ENCODE measurements at regions not wholly inside any gene's neighbourhood (a gene's known extent, or its start where the extent isn't known, plus 50 kb on each side); places are given as distances from the start of the nearest gene placed in this dataset.

DNA sequence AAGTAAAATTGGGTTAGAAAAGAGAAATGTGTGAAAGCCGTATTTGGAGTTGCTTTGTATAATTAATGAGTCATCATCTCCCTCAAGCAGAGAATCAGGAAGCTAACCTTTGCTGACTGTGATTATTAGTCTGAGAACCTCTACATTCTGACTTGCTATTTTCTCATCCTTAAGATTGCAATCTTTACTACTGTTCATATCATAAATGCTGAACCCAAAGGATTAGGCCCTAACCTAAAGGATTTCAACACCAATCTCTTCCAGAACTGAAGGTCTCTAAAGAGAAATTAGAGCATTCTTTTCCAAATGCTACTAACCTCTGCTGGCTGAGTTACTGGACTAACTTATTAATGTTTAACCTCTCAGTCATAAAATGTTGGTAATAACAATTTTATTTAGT lies 538.1 kb upstream of the MEF2C start:
- TF ChIP-seq, protein P1, sequence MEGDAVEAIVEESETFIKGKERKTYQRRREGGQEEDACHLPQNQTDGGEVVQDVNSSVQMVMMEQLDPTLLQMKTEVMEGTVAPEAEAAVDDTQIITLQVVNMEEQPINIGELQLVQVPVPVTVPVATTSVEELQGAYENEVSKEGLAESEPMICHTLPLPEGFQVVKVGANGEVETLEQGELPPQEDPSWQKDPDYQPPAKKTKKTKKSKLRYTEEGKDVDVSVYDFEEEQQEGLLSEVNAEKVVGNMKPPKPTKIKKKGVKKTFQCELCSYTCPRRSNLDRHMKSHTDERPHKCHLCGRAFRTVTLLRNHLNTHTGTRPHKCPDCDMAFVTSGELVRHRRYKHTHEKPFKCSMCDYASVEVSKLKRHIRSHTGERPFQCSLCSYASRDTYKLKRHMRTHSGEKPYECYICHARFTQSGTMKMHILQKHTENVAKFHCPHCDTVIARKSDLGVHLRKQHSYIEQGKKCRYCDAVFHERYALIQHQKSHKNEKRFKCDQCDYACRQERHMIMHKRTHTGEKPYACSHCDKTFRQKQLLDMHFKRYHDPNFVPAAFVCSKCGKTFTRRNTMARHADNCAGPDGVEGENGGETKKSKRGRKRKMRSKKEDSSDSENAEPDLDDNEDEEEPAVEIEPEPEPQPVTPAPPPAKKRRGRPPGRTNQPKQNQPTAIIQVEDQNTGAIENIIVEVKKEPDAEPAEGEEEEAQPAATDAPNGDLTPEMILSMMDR (IDR thresholded peaks at IDR 0.05) = no peak
- no peak for TF ChIP-seq ZFX (IDR thresholded peaks at IDR 0.05; ENCODE audit: borderline replicate concordance)
